Left cardiac atrium (tissue), 4 donors: ENCODE measurements at regions not wholly inside any gene's neighbourhood (a gene's known extent, or its start where the extent isn't known, plus 50 kb on each side); places are given as distances from the start of the nearest gene placed in this dataset.

Source experiments
- ATAC-seq, 2 donors: fragments of 200-7000 bp; cut with Tn5 transposase; one replicate each; pipeline ENCODE4 v1.9.1; 2020; ENCODE audit warnings: mild to moderate bottlenecking in 2 of 2, moderate library complexity in 2 of 2
- DNase-seq: peaks from one replicate; pipeline ENCODE4 v3.0.0-alpha.2; 2020
- intact Hi-C, 2 donors: fragments of 100-400 bp; cut with DNase I; formaldehyde crosslinking; loops; one replicate each; pipeline versions ENCODE4 v1.14.1 to v1.15.1; 2022 to 2023
- donor health status: DM: no; HTN: yes; CAD: no.
- donor health status: DM: no; HTN: yes; CAD: no; lungs with severe emphysema.
- donor health status: DM: yes; HTN: yes; CAD: no.
- donor health status: Dilated cardiomyopathy.

DNA sequence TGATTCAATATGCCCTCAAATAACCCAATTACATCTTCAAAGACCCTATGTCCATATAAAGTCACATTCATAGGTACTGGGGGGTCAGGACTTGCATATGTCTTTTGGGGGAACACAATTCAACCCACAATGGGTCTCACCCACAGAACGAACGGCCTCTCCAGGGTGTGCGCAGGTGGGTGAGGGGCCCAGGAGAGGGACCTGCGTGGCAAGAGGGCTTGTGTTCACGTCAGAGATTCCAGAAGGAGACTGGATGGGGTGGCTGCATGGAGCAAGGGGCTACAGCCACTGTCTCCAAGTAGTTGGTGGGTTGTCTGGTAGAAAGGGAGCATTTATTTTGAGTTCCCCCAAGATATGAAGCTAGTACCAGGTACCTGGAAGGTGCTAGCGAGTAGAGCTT, 212.2 kb downstream of the SEC14L1 start:
- DNase-seq (no peak), ATAC-seq (no peak)
- intact Hi-C loops, result no loop called here

DNA sequence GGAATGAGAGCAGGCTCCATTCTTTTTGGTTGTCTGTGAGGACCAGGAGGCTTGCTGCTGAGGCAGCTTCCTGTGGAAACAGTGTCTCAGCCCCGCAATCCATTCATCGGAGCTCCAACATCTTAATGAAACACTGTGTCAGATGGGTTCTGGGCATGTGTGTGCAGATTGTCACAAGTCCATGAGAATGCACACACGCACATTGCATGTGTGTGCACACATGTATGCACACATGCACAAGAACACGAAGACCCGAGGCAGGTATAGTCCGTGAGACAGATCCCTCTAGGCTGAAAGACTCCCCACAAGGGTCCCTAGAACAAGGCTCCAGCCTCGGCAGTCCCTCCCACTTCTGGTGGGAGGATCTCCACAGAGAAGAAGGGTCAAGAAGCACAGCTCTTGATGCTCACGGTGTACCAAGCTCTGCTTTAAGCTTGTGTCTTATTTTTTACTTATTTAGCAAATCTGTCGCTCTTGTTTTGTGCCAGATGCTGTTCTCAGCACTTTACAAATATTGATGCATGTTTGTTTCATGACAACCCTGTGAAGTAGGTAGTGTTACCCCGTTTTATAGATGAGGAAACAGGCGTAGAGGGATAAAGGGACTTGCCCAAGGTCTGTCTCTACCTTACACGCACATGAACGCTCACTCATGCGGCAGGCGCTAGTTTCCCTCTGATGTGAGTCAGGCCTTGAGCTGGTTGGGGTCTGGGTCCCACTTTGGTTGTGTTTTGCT, 213.1 kb downstream of the SEC14L1 start:
- intact Hi-C loops, result no loop called here
- ATAC-seq (no peak), DNase-seq (no peak)

DNA sequence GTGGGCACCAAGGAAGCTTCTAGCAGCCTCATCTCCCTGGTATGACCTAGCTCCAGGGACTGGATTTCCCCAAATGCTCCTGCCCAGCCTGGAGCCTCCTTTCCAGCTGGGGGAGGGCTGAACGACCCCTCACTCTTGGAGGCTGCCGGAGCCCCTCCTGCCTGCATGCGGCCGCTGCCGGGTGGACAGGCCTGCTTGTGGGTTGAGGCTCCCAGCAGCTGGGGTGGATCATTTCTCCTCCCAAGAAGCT, 213.6 kb downstream of the SEC14L1 start:
- intact Hi-C loops, result no loop called here
- DNase-seq (no peak), ATAC-seq (no peak)

DNA sequence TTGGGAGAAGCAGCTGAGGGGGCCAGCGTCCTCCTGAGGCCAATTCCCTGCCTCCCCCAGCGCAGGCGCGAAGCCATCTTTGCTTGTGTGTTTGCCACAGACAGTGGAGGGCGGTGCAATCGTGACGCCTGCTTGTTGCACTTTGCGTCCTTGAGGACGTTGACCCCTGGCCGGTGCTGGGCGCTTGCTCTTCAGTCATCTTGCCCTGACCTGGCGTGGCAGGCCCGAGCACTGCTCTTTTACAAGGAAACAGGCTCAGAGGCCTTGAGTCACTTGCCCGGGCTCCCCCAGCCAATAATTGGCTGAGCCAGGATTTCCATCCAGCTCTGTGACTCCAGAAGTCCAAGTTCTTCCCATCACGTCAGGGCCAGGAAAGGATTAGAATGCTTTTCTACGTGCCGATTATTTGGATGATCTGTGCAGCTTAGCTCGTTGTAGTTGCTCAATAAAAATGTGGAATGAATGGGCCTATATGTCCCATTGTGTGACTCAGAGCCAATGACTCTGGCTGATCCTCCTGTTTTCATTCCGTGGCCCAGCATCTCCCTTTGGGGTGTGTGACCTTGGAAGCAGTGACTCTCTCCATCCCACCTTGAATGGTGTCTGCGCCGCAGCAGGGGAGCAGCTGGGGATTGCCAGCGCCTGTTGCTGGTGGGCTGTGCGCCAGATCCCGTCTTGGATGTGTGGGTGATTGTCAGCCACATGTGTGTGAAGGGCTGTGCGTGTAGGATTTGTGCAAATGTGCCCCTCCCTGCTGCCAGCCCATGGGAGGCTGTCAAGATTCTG, 214.1 kb downstream of the SEC14L1 start:
- DNase-seq (peak; percentile 84), ATAC-seq (peak; percentile 46 to 61)
- intact Hi-C loops, result no loop called here

DNA sequence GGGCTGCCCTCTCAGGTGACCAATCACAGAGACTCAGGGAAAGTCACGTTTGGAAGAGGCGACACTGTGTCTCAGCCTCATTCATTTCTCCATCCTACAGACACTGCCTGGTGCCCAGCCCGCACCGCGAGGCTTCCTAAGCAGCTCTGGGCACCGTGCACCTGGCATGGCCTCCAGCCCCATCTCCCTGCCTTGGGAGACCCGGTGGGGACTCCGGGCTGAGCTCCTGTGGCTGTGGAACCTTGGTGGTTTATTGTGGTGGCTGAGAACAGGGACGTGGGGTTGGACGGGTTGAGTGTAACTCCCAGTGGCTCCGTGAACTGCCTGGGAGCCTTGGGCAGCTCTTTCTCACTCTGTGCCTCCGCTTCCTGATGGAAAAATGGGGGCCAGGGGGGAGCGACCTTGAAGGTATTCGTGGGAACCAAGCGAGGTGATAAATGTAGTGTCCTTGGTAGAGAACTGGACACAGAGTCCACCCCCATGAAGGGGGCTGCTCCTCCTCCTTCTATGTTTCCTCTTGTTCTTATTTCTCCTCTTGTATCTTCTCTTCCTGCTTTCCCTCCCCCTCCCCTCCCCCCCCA, 215.4 kb downstream of the SEC14L1 start:
- DNase-seq, result no peak
- intact Hi-C loops, result no loop called here
- no peak for ATAC-seq

DNA sequence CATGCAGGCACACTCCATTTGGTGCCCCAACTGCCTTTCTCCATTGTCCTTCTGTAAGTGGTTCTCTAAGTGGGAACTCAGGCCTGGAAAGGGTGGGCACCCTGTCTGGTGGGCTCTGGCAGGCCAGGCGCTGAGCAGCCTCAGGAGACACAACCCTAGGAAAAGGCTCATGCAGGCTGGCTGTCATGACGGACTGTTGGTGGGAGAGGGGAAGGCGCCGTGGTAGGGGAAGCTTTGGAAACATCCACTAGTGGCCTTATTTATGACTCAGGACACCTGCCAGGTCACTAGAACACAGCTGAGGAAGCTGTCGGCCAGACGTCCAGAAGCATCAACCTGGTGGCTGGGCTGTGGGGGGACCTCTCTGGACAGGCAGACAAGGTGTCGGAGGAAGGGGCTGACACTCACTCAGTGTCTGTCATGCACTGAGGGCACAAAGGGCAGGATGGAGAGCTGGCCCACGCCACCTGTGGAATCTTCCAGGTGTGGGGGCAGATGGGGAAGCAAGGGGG, 216.0 kb downstream of the SEC14L1 start:
- ATAC-seq, result no peak
- intact Hi-C loops, result no loop called here
- no peak for DNase-seq

DNA sequence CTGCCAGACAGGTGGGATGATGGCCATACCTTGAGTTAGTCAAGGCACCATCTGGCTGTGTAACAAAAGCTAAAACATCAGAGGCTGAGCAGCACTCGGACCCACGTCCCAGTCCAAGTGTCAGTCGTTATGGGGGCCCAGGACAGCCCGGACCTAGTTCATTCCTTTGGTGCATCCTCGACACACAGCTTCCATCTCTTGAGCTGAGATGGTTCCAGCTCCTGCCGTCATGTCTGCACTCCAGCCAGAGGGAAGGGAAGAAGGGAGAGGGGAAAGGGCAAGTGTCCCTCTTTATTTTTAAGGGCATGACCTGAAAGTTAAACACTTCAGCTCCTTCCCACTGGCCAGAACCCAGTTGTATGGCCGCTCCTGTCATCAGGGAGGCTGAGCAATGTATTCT, 218.0 kb downstream of the SEC14L1 start:
- intact Hi-C loops, result no loop called here
- no peak for ATAC-seq
- no peak for DNase-seq

DNA sequence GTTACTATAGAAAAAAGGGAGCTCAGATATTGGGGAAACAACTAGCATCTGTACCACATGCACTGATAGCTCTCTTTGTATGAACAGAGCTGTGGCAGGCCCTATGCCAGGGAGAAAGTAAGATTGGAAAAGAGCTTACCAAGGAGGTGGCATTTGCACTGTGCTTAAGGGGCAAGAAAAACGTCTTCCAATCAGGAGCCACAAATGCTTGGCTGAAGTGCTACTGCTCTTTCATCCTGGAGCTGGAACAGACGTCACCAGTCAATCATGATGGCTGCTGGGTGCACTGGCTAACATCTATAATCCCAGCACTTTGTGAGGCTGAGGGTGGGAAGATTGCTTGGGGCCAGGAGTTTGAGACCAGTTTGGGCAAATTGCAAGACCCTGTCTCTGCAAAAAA, 218.5 kb downstream of the SEC14L1 start:
- ATAC-seq (no peak), DNase-seq (no peak)
- intact Hi-C loops, result no loop called here

DNA sequence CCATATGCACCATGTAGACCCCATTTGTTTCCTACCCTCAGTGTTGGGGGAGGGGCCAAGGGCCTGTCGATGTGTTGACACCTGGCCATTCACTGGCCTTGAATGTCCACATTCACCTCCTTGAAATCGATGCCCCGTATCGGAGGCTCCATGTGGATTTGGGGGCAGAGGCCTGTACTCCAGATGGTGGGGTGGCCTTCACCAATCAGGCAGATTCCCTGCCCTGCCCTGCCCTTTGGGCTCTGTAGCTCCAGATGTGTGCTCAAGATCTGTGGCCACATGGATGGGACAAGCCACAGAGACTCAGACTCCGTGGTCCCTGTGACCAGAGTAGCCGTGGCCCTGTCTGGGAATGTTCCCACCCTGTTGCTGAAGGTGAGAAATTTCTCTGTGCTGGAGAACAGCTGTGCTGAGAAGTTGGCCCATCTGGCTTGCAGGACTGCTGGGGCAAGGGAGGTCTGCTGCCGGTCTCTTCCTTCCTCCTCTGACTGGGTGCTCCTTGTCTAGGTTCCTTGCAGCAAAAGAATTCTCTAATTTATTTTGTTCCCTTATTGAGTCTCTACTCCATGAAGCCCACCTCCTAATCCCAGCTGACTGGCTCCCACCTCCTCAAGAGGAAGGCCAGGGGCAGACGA, 221.3 kb downstream of the SEC14L1 start:
- peak; percentile 11 for DNase-seq
- intact Hi-C loops, result no loop called here

DNA sequence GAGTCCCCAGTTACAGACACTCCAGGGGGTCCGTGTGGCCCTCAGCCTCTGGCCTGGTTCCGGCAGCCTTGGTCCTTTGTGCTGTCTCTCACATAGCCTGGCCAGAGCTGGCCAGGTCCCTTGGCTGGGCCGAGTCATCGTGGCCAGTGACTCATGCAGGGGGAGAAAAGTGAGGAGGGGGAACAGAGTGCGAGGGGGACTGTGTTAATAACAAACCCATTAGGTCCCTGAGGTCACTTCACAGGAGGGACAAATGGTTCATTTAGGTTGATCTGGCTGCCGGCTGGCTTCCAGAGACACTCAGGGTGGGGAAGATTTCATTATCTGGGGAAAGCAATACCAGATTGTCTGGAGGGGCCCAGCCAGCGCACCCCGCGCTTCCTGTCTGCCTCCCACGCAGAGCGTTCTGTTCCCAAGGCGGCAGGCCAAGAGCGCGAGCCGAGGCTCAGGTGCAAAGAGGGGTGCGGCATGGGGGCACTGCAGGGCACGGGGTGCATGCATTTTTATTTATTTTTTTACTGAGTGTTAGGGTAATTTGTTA, 223.1 kb downstream of the SEC14L1 start:
- DNase-seq (peak; percentile 58), ATAC-seq (peak; percentile 18 to 64)
- intact Hi-C loops, result no loop called here

More for the DNA sequence above, 221.3 kb downstream of the SEC14L1 start:
- no peak for ATAC-seq

DNA sequence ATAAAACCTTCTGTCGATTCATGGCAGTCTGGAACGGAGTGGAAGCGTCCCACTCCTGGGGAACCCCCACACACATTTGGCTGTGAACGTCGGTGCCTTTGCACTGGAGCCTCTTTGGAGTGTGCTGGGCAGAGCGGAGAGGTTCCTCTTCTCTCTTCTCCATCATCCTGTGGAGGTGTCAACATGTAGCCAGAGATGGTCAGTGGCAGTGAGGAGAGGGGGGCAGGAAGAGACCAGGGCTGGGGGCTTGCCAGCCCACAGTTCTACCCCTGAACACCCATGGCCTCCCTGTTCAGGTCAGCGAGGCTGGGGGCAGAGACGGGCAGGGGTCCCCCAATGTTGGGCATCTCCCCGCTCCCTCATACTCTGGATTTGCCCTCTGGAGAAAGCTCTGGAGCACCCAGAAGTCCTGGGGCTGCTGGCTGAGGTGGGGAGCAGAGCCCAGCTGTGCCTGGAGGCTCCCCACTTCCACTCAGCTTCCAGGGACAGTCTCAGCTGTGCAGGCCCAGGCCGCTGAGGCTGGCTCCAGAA, 223.7 kb downstream of the SEC14L1 start:
- intact Hi-C loops, result no loop called here
- peak; percentile 13 for DNase-seq

DNA sequence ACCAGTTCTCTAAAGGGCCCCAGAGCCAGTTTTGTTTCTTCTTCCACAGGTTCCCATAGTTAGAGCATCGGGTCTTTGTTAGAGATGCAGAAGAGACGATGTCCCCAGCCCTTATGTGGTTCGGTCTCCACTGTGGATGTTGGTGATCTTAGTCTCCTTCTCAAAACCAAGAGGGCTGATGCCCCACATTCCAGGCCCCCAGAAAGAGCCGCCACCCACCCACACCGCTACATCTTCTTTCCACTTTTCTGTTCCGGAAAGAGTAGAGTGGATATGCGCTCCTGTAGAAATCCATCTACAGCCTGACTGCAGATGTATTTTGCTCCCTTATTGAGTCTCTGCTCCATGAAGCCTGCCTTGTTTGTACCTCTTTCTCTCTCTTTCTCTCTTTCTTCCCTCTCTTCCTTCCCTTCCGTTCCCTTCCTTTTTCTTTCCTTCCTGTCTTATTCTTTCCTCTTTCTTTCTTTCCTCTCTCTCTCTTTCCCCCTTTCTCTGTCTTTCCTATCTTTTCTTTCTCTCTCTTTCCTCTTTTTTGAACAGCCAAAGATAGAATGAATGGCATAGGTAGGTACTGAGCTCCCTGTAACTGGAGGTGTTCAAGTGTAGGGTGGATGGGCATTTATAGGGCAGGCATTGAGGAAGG, 224.3 kb downstream of the SEC14L1 start:
- intact Hi-C loops, result no loop called here
- DNase-seq (no peak), ATAC-seq (no peak)

More for the DNA sequence above, 223.7 kb downstream of the SEC14L1 start:
- ATAC-seq, result peak in 1 of 2 donors; percentile 3

DNA sequence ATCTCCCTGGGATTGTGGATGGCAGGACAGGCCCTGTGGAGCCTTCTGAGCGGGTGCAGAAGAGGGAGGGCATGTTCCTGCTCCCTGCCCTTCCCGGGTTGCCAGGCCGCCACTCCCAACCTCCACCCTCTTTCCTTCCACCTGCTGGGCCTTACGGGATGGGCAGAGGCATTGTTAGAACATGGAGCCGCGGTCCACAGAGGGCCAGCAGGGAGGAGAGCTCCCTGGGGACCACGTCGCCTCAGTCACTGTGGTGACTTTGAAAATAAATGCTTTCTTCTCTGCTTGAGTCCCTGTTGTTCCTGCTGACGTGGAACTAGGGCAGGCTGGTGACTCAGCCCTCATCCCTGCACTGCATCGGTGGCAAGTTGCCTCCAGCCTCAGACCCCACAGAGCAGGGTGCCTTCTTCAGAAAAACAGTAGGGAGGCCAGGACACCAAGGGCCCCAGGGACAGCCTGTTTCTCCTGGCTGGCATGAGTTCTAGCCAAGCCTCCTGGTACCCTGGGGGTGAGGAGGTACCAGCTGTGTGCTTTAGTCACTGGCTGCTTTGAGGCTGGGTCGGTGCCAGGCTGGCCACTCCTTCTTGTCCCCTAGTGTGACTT, 224.9 kb downstream of the SEC14L1 start:
- DNase-seq (peak; percentile 77), ATAC-seq (peak; percentile 61 to 79)
- intact Hi-C loops, result no loop called here

DNA sequence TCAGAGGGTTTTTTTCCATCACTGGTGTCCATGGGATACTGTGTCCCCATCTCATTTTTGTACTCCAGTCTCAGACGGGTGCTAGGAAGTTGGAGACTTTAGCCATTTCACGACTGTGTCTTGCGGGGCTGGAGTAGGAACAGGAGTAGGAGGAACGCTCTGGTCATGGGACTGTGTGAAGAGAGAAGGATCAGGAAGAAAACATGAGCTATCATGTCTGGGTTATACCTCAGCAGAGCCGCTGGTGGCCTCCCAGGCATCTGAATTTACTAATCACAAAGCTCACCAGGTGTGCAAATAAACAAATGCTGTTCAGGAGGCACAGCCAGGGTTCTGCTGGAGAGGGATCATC, 225.4 kb downstream of the SEC14L1 start:
- DNase-seq, result no peak
- no peak for ATAC-seq
- intact Hi-C loops, result no loop called here

DNA sequence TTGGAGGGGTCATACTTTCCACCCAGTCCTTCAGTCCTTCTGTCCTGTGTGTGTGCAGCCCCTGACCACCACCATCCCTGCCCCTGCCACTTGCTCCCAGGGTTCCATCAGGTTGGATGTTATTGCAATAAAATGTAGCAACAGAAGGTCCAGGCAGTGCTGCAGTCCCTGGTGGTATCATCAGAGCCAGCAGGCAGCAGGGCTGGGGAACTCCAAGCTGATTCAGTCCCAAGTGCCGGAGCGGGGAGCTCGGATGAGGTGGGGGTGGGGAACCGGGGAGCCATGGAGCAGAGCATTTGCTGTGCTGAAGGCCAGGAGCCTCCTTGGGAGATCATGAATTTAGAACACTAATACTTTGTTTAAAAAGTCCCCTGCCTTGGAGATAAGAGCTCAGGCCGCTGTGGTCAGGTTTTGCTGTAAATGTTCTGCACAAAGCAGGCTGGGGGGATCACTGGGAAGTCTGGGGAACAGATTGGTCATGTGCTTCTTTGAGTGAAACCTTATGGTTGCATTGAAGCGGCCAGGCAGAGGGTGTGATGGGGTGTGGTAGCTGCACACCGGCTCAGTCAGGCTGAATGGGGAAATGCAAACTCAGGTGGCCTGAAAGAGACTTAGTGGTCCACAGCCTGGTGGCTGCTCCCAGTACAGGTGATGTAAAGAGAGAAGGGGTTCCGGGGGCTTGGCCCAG, 225.9 kb downstream of the SEC14L1 start:
- ATAC-seq (peak; percentile 10 to 44), DNase-seq (peak; percentile 28)
- intact Hi-C loops, result no loop called here

DNA sequence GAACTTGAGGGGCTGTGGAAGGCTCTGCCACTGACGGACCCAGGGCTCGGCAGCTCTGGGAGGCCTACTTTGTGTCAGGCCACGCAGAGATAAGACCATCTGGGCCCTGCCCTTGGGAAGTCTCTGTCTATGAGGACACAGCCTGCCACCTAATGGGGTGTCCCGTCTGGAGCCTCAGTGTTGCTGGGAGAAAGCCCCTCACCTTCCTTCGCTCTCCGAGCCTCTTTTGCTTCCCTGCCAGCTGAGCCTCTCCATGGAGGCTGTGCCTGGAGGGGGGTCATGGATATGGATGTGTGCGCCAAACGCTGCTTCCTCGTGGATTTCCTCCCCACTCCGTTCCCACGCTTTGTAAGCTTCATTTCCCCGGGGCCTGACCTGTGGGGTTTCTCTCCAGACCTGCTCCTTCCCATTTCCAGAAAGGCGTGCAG, 228.8 kb downstream of the SEC14L1 start:
- ATAC-seq, result no peak
- intact Hi-C loops, result no loop called here
- DNase-seq, result peak; percentile 17

DNA sequence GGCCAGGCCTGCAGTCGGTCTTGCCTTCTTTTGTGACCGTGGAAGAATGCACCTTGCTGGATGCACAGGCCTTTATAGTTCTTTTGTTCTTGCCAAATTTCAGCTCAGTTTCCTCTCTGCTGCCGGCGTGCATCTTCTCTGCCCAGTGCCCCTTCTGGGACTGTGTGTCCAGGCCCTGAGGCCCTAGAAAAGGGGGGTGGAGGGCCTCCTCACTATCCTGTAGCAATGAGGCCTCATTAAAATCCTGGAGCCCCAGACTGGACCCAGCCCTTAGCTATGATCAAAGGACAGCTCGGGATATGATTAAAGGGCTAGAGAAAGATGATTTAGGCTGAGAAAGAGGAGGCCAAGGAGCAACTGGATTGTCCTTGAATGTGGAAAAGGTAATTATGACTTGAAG, 229.8 kb downstream of the SEC14L1 start:
- DNase-seq (no peak), ATAC-seq (no peak)
- intact Hi-C loops, result loop anchor here (5.0 to 10.0 kb wide), 2 partner anchors 38 to 54 kb away; no protein-coding TSS in a partner anchor
